Brain microvascular endothelial cell (primary cell): ENCODE measurements at regions not wholly inside any gene's neighbourhood (a gene's known extent, or its start where the extent isn't known, plus 50 kb on each side); places are given as distances from the start of the nearest gene placed in this dataset.
A peak's percentile ranks its signal among the peaks of the same experiment; 100 is the strongest.

Experiments
- DNase-seq: peaks from one replicate; pipeline ENCODE4 v3.0.0-alpha.2; 2020
- H3K27ac ChIP-seq: fragments of 250-450 bp; sonication (Bioruptor Pico); 2 replicates; pipeline ENCODE4 v1.5.1; 2020; ENCODE audit warnings: mild to moderate bottlenecking, moderate library complexity
- H3K27me3 ChIP-seq: fragments of 250-450 bp; sonication (Bioruptor Pico); replicated peaks from 2 replicates; pipeline ENCODE4 v1.5.1; 2020; ENCODE audit warnings: mild to moderate bottlenecking
- H3K36me3 ChIP-seq: fragments of 250-450 bp; sonication (Bioruptor Pico); replicated peaks from 2 replicates; pipeline ENCODE4 v1.5.1; 2020; ENCODE audit warnings: mild to moderate bottlenecking
- H3K4me3 ChIP-seq: 2 replicates; pipeline ENCODE4 v1.5.1; 2011; ENCODE audit warnings: low read depth, mild to moderate bottlenecking, control low read depth, low read length, moderate library complexity
- in situ Hi-C: cut with HindIII; loops from 2 replicates; pipeline ENCODE4 v1.10.0; 2017; ENCODE audit warnings: low sequenced_read_pairs, low pct_ligation_motif_present
- TF ChIP-seq, protein P1 (sequence below): IDR thresholded peaks from 2 replicates; pipeline ENCODE4 v1.5.1; 2011; ENCODE audit warnings: low read depth, mild to moderate bottlenecking, moderate library complexity, low read length, control low read depth, inconsistent platforms; ENCODE audit errors: missing control alignments

DNA sequence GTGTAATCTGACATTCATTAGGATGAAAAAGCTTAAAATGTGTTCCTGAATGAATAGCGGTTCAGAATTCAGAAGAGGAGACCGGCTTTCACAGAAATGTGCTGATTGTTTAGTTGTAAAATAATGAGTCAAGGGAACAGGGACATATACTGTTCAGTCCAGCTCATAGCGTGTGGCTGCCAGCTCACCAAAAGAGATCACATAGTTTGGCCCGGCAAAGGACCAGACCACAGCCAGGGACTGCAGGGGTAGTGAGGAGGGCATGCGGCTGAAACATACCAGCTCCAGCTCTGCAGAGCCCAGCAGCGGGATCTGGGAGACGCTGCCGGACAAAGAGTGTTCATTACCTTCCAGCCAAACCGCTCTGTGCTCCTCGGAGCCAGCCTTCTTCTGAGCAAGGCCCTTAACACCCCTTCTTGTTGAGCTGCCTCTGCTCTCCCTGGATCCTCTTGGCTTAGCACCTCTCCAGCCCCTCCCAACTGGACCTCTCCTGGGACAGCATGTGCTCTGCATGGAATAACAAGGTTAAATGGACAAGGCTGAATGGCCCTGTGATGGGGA lies 116.8 kb upstream of the CNTLN start:
- H3K4me3 ChIP-seq, result no peak overlapping the region
- H3K27ac ChIP-seq, result no peak overlapping the region
- H3K36me3 ChIP-seq, result no peaks in the 10 kb centered on the region
- peak; percentile 7 for DNase-seq
- no peaks in the 10 kb centered on the region for H3K27me3 ChIP-seq
- TF ChIP-seq, protein P1, sequence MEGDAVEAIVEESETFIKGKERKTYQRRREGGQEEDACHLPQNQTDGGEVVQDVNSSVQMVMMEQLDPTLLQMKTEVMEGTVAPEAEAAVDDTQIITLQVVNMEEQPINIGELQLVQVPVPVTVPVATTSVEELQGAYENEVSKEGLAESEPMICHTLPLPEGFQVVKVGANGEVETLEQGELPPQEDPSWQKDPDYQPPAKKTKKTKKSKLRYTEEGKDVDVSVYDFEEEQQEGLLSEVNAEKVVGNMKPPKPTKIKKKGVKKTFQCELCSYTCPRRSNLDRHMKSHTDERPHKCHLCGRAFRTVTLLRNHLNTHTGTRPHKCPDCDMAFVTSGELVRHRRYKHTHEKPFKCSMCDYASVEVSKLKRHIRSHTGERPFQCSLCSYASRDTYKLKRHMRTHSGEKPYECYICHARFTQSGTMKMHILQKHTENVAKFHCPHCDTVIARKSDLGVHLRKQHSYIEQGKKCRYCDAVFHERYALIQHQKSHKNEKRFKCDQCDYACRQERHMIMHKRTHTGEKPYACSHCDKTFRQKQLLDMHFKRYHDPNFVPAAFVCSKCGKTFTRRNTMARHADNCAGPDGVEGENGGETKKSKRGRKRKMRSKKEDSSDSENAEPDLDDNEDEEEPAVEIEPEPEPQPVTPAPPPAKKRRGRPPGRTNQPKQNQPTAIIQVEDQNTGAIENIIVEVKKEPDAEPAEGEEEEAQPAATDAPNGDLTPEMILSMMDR, result no peak
- in situ Hi-C loops, result no loop called here

DNA sequence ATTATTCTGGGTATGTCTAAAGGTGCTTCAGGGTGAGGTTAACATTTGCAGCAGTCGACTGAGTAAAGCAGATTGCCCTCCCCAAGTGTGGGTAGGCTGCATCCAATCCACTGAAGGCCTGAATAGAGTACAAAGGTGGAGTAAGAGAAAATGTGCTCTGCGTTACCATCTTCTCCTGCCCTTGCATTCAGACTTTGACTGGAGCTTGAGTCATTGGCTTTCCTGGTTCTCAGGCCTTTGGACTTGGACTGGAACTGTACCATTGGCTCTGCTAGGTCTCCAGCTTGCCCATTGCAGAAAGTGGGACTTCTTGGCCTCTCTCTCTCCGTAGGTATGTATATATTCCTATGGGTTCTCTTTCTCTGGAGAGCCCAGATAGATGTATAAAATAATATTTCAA lies 120.9 kb upstream of the CNTLN start:
- Histone ChIP-seq H3K4me3 (no peak overlapping the region), H3K27me3 (no peaks in the 10 kb centered on the region), H3K36me3 (no peaks in the 10 kb centered on the region), H3K27ac (no peak overlapping the region)
- TF ChIP-seq, protein P1, result no peak
- DNase-seq, result no peak
- in situ Hi-C loops, result no loop called here

DNA sequence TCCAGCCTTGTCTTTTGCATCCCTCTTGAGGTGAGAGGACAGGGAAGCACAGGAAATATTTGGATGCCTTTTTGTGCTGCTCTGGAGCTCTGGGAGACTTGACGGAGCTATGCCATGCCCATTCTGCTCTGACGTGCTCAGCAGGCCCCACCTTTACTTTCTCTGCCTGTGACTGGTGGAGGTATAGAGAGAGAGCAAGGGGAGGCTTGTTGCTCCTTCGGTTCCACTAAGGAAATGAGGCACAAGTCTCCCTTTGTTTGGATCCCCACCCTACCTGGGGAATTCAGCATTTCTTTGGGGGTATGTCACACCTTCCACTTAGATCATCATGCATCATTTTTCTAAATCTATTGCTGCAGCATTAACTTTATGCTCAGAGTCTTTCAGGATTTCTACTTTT lies 121.8 kb upstream of the CNTLN start:
- DNase-seq, result no peak
- TF ChIP-seq, protein P1, result no peak
- Histone ChIP-seq H3K36me3 (no peaks in the 10 kb centered on the region), H3K27me3 (no peaks in the 10 kb centered on the region), H3K4me3 (no peak overlapping the region), H3K27ac (no peak overlapping the region)
- in situ Hi-C loops, result no loop called here

DNA sequence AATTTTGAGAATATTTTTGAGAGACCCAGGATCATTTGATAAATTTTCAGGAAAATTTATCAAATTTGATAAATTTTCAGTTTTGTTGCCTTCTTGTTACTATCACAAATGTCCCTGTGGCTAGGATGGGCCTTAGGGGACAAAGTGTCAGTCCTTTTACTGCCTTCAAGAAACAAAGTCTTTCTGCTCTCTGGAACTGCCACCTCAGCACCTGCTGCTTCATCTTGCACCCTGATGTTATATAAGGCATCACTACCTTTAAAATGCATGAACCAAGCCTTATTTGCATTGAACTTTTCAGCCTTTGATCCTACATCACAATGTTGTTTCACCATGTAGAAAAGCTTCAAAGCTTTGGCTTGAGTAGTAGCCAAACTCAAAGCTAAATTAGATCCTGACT lies 123.0 kb upstream of the CNTLN start:
- no peak for DNase-seq
- TF ChIP-seq, protein P1, result no peak
- Histone ChIP-seq H3K27ac (no peak overlapping the region), H3K27me3 (no peaks in the 10 kb centered on the region), H3K36me3 (no peaks in the 10 kb centered on the region), H3K4me3 (no peak overlapping the region)
- in situ Hi-C loops, result no loop called here

GRCh38 chr9:17009071-17009470 lies 125.8 kb upstream of the CNTLN start:
- TF ChIP-seq, protein P1, result no peak
- H3K27me3 ChIP-seq, result no peaks in the 10 kb centered on the region
- no peak overlapping the region for H3K4me3 ChIP-seq
- in situ Hi-C loops, result no loop called here
- no peak overlapping the region for H3K27ac ChIP-seq
- no peak for DNase-seq
- H3K36me3 ChIP-seq, result no peaks in the 10 kb centered on the region
